K562 (cell line): ENCODE measurements at regions not wholly inside any gene's neighbourhood (a gene's known extent, or its start where the extent isn't known, plus 50 kb on each side); places are given as distances from the start of the nearest gene placed in this dataset.

Experiments used
- ATAC-seq: fragments of 200-7000 bp; cut with Tn5 transposase; 3 replicates; pipeline ENCODE4 v1.9.1; 2020; ENCODE audit warnings: moderate library complexity
- BruUV-seq: library from RNA; stranded (reverse); fragments of 400-500 nt; replicated peaks from 2 replicates; lab custom pipeline; 2021; lab: Mats Ljungman, UMichigan
- CTCF ChIA-PET: fragments of 300-600 bp; formaldehyde crosslinking; extraction: SDS; loops from one replicate; lab custom pipeline; 2021; ENCODE audit warnings: low intra/inter-chr PET ratio; lab: Yijun Ruan, JAX
- POLR2A ChIA-PET: fragments of 300-600, 350-650 bp; sonication (Branson Sonifier 250); formaldehyde crosslinking; extraction: SDS; loops from one replicate; lab custom pipeline; 2021; ENCODE audit warnings: antibody characterized with exemption, inconsistent platforms; lab: Yijun Ruan, JAX
- DNase-seq, 4 experiments: peaks; one replicate each; pipeline versions ENCODE4 v3.0.0 to v3.0.0-alpha.2; 2011 to 2018; ENCODE audit warnings: low spot score in 3 of 4, mixed read lengths in 3 of 4; ENCODE audit errors: extremely low read depth in 1 of 4
- FAIRE-seq: peaks from 2 replicates; lab custom pipeline; 2011; peaks lifted over from hg19 to GRCh38; lab: Jason Lieb, UNC
- H2AFZ ChIP-seq: 2 replicates; pipeline ENCODE4 v1.6.0; 2011; ENCODE audit warnings: low read depth, low read length, control low read depth, inconsistent platforms
- H3K27ac ChIP-seq: fragments of 200-600 bp; 3 replicates; pipeline ENCODE4 v1.8.0; 2011; ENCODE audit warnings: low read depth, mild to moderate bottlenecking, control low read depth, inconsistent platforms, low read length, moderate library complexity, mixed read lengths; ENCODE audit errors: extremely low read depth
- H3K27me3 ChIP-seq, 2 experiments: fragments of 300-600 bp in 1 of 2; 2 replicates in 1 of 2; 3 replicates in 1 of 2; pipeline versions ENCODE4 v1.6.0 to v1.8.0; 2011; ENCODE audit warnings: inconsistent platforms in 2 of 2, low read length in 2 of 2, mild to moderate bottlenecking in 1 of 2, mixed read lengths in 1 of 2, moderate library complexity in 1 of 2; ENCODE audit not compliant: control insufficient read depth in 2 of 2, insufficient read depth in 2 of 2
- H3K36me3 ChIP-seq: fragments of 300-600 bp; 3 replicates; pipeline ENCODE4 v1.8.0; 2011; ENCODE audit warnings: mild to moderate bottlenecking, low read length, inconsistent platforms; ENCODE audit not compliant: control insufficient read depth, insufficient read depth
- H3K4me1 ChIP-seq, 2 experiments: fragments of 200-600 bp in 1 of 2; replicated peaks in 1 of 2; 2 replicates in 1 of 2; 3 replicates in 1 of 2; pipeline versions ENCODE4 v1.5.1 to v1.8.0; 2011; ENCODE audit warnings: inconsistent platforms in 2 of 2, low read length in 2 of 2, mild to moderate bottlenecking in 1 of 2, mixed read lengths in 1 of 2, moderate library complexity in 1 of 2; ENCODE audit not compliant: control insufficient read depth in 2 of 2, insufficient read depth in 2 of 2
- H3K4me2 ChIP-seq: 2 replicates; pipeline ENCODE4 v1.6.1; 2011; ENCODE audit warnings: low read length, control low read depth, inconsistent platforms, mixed read lengths; ENCODE audit not compliant: insufficient read depth
- H3K4me3 ChIP-seq: fragments of 200-600 bp; sonication (generic), shearing (Covaris generic); 2 replicates; pipeline ENCODE4 v1.5.1; 2016; ENCODE audit warnings: control low read depth, inconsistent platforms
- H3K79me2 ChIP-seq: fragments of 200-600 bp; 3 replicates; pipeline ENCODE4 v1.8.0; 2011; ENCODE audit warnings: low read length, inconsistent platforms; ENCODE audit not compliant: control insufficient read depth, insufficient read depth
- H3K9ac ChIP-seq, 2 experiments: 2 replicates each; pipeline versions ENCODE4 v1.6.0 to v1.6.1; 2011; ENCODE audit warnings: low read depth in 2 of 2, low read length in 2 of 2, control low read depth in 1 of 2, inconsistent platforms in 1 of 2, mild to moderate bottlenecking in 1 of 2, mixed read lengths in 1 of 2; ENCODE audit not compliant: insufficient read depth in 1 of 2
- H3K9me1 ChIP-seq: one replicate; pipeline ENCODE4 v1.6.0; 2011; ENCODE audit warnings: inconsistent platforms, mild to moderate bottlenecking, low read length, moderate library complexity; ENCODE audit not compliant: control insufficient read depth, insufficient read depth
- H3K9me3 ChIP-seq: replicated peaks from 2 replicates; pipeline ENCODE4 v1.5.1; 2011; ENCODE audit warnings: low read depth, low read length, inconsistent platforms; ENCODE audit not compliant: control insufficient read depth, insufficient read depth
- H4K20me1 ChIP-seq: replicated peaks from 2 replicates; pipeline ENCODE4 v1.6.1; 2011; ENCODE audit warnings: low read length, inconsistent platforms, mixed read lengths; ENCODE audit not compliant: control insufficient read depth, insufficient read depth
- CBFA2T2 ChIP-seq: fragments of 450-650 bp; conservative IDR thresholded peaks from 2 replicates; pipeline ENCODE4 v1.6.1; 2017; ENCODE audit warnings: mild to moderate bottlenecking
- CSDE1 ChIP-seq, 2 experiments: fragments of 450-650 bp; IDR thresholded peaks; 2 replicates each; pipeline ENCODE4 v1.6.1; 2016; ENCODE audit warnings: mild to moderate bottlenecking in 1 of 2
- E2F5 ChIP-seq: sonication (generic); formaldehyde crosslinking; IDR thresholded peaks from 2 replicates; pipeline ENCODE4 v1.8.0; 2022; ENCODE audit warnings: mild to moderate bottlenecking, missing genetic modification reagents
- EP300 ChIP-seq: IDR thresholded peaks from 2 replicates; pipeline ENCODE4 v1.6.1; 2012; ENCODE audit warnings: low read length, improper control_type of control experiment
- SMC3 ChIP-seq: conservative IDR thresholded peaks from 2 replicates; pipeline ENCODE4 v1.6.1; 2011; ENCODE audit warnings: low read depth, low read length, improper control_type of control experiment; ENCODE audit not compliant: insufficient read depth
- TEAD1 ChIP-seq, 2 experiments: fragments of 450-650 bp in 1 of 2; sonication (generic) in 1 of 2; formaldehyde crosslinking; IDR thresholded peaks; 2 replicates each; pipeline versions ENCODE4 v1.4.0 to v1.8.0; 2020 to 2022; ENCODE audit warnings: mild to moderate bottlenecking in 2 of 2, missing genetic modification reagents in 1 of 2
- ZBTB12 ChIP-seq: fragments of 250-450 bp; sonication (Bioruptor Pico); IDR thresholded peaks from 2 replicates; pipeline ENCODE4 v1.4.0; 2020
- ZBTB43 ChIP-seq: sonication (generic); formaldehyde crosslinking; IDR thresholded peaks from 2 replicates; pipeline ENCODE4 v1.8.0; 2023; ENCODE audit warnings: mild to moderate bottlenecking, missing genetic modification reagents
- ZNF146 ChIP-seq: IDR thresholded peaks from one replicate; pipeline ENCODE4 v1.6.1; 2018; ENCODE audit warnings: missing compliant biosample characterization; ENCODE audit not compliant: unreplicated experiment
- ZNF224 ChIP-seq: sonication (generic); formaldehyde crosslinking; IDR thresholded peaks from 2 replicates; pipeline ENCODE4 v1.8.0; 2022; ENCODE audit warnings: mild to moderate bottlenecking, missing genetic modification reagents
- ZNF584 ChIP-seq: fragments of 200-800 bp; sonication (Bioruptor generic); IDR thresholded peaks from 2 replicates; pipeline ENCODE4 v1.6.1; 2016; ENCODE audit warnings: low read depth, mild to moderate bottlenecking, missing genetic modification characterization, missing compliant biosample characterization
- WGBS: fragments of 100-300 bp; shearing (Covaris generic); methylation state at CpG from one replicate; pipeline ENCODE4 v1.1.6; 2016; ENCODE audit warnings: low coverage, mixed read lengths; ENCODE audit not compliant: insufficient coverage; ENCODE audit errors: missing lambda C conversion rate; 5-methylcytosine and 5-hydroxymethylcytosine counted together
- in situ Hi-C: fragments of 300-500 bp; cut with MboI; formaldehyde crosslinking; loops from 4 replicates; pipeline ENCODE4 v1.15.0; 2018; ENCODE audit warnings: inconsistent platforms, mixed read lengths
- intact Hi-C: fragments of 100-400 bp; cut with micrococcal nuclease; formaldehyde crosslinking; loops from 2 replicates; pipeline ENCODE4 v1.14.2; 2022
- TF ChIP-seq, protein P1 (sequence below): sonication (generic); formaldehyde crosslinking; IDR thresholded peaks from 2 replicates; pipeline ENCODE4 v1.8.0; 2022; ENCODE audit warnings: mild to moderate bottlenecking, missing genetic modification reagents, borderline replicate concordance

GRCh38 chr3:144737281-144737680 is 765.7 kb downstream of the DIPK2A start:
- TF ChIP-seq SMC3 (no peak), TEAD1 (CRISPR knock-in tag; IDR thresholded peaks at IDR 0.05) (no peak), EP300 (no peak), ZBTB12 (no peak), E2F5 (no peak), ZNF584 (no peak), ZNF224 (CRISPR knock-in tag) (no peak), ZBTB43 (no peak), CBFA2T2 (no peak), CSDE1 (IDR thresholded peaks at IDR 0.05) (no peak), ZNF146 (CRISPR knock-in tag) (no peak)
- TF ChIP-seq, protein P1, sequence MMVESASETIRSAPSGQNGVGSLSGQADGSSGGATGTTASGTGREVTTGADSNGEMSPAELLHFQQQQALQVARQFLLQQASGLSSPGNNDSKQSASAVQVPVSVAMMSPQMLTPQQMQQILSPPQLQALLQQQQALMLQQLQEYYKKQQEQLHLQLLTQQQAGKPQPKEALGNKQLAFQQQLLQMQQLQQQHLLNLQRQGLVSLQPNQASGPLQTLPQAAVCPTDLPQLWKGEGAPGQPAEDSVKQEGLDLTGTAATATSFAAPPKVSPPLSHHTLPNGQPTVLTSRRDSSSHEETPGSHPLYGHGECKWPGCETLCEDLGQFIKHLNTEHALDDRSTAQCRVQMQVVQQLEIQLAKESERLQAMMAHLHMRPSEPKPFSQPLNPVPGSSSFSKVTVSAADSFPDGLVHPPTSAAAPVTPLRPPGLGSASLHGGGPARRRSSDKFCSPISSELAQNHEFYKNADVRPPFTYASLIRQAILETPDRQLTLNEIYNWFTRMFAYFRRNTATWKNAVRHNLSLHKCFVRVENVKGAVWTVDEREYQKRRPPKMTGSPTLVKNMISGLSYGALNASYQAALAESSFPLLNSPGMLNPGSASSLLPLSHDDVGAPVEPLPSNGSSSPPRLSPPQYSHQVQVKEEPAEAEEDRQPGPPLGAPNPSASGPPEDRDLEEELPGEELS (CRISPR knock-in tag) = no peak
- CTCF ChIA-PET = no interaction called here
- POLR2A ChIA-PET = no interaction called here
- no TSS peak for BruUV-seq
- H3K4me2 ChIP-seq = no peak overlapping the region
- 0% methylated on average over 7 of the region's 7 CpGs for WGBS
- intact Hi-C loops (no loop called here), in situ Hi-C loops (no loop called here)
- no peaks in the 10 kb centered on the region; the same call in 1 of the 2 replicates for H3K9me3 ChIP-seq
- no peak for ATAC-seq
- H3K27me3 ChIP-seq = no peaks in the 10 kb centered on the region
- H3K4me1 ChIP-seq = no peaks in the 10 kb centered on the region
- H3K9ac ChIP-seq = no peak overlapping the region
- H2AFZ ChIP-seq = no peak overlapping the region
- no peak for DNase-seq
- H3K79me2 ChIP-seq = no peaks in the 10 kb centered on the region
- H3K9me1 ChIP-seq = no peaks in the 10 kb centered on the region
- FAIRE-seq = no peak
- H3K36me3 ChIP-seq = no peaks in the 10 kb centered on the region
- H3K27ac ChIP-seq = no peak overlapping the region
- H3K4me3 ChIP-seq = no peak overlapping the region
- H4K20me1 ChIP-seq = no peaks in the 10 kb centered on the region
